Loucy (cell line): ENCODE measurements at regions not wholly inside any gene's neighbourhood (a gene's known extent, or its start where the extent isn't known, plus 50 kb on each side); places are given as distances from the start of the nearest gene placed in this dataset.

Experiments
- CTCF ChIP-seq: fragments of 200-600 bp; sonication (generic); conservative IDR thresholded peaks from 2 replicates; pipeline ENCODE4 v1.5.1; 2014; ENCODE audit warnings: mild to moderate bottlenecking, antibody characterized with exemption, low read length
- EZH2phosphoT487 ChIP-seq: fragments of 200-600 bp; IDR thresholded peaks from 2 replicates; pipeline ENCODE4 v1.6.1; 2018; ENCODE audit warnings: antibody characterized with exemption, mild to moderate bottlenecking, moderate library complexity, borderline replicate concordance

DNA sequence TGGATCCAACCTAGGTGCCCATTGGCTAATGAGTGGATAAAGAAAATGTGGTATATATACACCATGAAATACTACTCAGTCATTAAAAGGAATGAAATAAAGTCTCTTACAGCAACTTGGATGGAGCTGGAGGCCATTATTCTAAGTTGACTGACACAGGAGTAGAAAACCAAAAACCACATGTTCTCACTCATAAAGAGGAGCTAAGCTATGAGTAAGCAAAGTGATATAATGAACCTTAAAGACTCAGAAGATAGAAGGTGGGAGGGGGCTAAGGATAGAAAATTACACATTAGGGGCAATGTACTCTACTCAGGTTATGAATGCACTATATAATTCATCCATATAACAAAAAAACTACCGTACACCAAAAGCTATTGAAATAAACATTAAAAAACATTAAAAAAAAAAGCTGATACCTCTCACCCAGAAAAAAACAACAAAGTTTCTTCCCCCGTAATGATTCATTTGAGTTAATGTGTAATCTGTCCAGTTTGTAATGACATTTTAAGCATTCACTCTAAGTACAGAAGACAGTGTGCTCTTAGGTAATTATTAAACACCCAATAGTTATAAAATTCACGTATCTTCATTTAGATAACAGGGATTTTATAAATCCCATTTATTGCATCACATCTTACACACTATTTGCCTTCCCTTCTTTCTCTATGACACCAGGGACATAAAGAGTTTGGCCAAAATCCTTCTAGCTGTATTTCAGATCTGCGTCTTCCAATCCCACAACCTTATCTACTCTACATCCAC, 941.5 kb downstream of the CDH11 start:
- TF ChIP-seq EZH2phosphoT487, result no peak
- no peak for TF ChIP-seq CTCF
